H1 (cell line): ENCODE measurements at regions not wholly inside any gene's neighbourhood (a gene's known extent, or its start where the extent isn't known, plus 50 kb on each side); places are given as distances from the start of the nearest gene placed in this dataset.

Experiments
- ATF2 ChIP-seq: IDR thresholded peaks from 2 replicates; pipeline ENCODE4 v1.6.1; 2012; ENCODE audit warnings: low read length, inconsistent platforms
- BCL11A ChIP-seq, 2 experiments: IDR thresholded peaks; one replicate each; pipeline ENCODE4 v1.6.1; 2011; ENCODE audit warnings: low read depth in 2 of 2, low read length in 2 of 2, mild to moderate bottlenecking in 2 of 2
- CHD2 ChIP-seq: IDR thresholded peaks from 2 replicates; pipeline ENCODE4 v1.6.1; 2012; ENCODE audit warnings: low read length, improper control_type of control experiment
- CTCF ChIP-seq, 3 experiments: IDR thresholded peaks; 1 replicate in 2 of 3; 2 replicates in 1 of 3; pipeline versions ENCODE4 v1.5.1 to v1.6.1; 2011; ENCODE audit warnings: low read length in 3 of 3, mild to moderate bottlenecking in 3 of 3, inconsistent platforms in 2 of 3, low read depth in 1 of 3, moderate library complexity in 1 of 3; ENCODE audit not compliant: insufficient read depth in 1 of 3; ENCODE audit errors: control extremely low read depth in 1 of 3
- EGR1 ChIP-seq: IDR thresholded peaks from 2 replicates; pipeline ENCODE4 v1.6.1; 2011; ENCODE audit warnings: low read depth, low read length, borderline replicate concordance
- KDM4A ChIP-seq: IDR thresholded peaks from one replicate; pipeline ENCODE4 v1.7.1; 2012; ENCODE audit warnings: low read depth, mild to moderate bottlenecking, moderate library complexity, low read length, inconsistent platforms; ENCODE audit not compliant: severe bottlenecking
- RNF2 ChIP-seq: fragments of 200-900, 300-1000 bp; sonication (generic); IDR thresholded peaks from 2 replicates; pipeline ENCODE4 v1.7.1; 2016; ENCODE audit warnings: borderline replicate concordance, low read depth, mild to moderate bottlenecking, antibody characterized with exemption, low read length; ENCODE audit not compliant: poor library complexity, severe bottlenecking; ENCODE audit errors: missing control alignments
- TAF7 ChIP-seq: optimal IDR thresholded peaks from 2 replicates; pipeline ENCODE3; 2011; ENCODE audit warnings: low read depth, mild to moderate bottlenecking, inconsistent platforms, low read length, moderate library complexity, borderline replicate concordance

GRCh38 chr7:26085771-26086170 lies 66.2 kb upstream of the NFE2L3 start (continued):
- TF ChIP-seq CTCF (IDR thresholded peaks at IDR 0.05; ENCODE audit: control extremely low read depth in 1 of 3, insufficient read depth in 1 of 3, low read depth in 1 of 3, low read length in 3 of 3) (no peak), ATF2 (no peak), BCL11A (IDR thresholded peaks at IDR 0.05; ENCODE audit: low read depth in 2 of 2, low read length in 2 of 2) (no peak), CHD2 (no peak), KDM4A (no peak), RNF2 (no peak), EGR1 (no peak), TAF7 (no peak)
